Activated CD4-positive, CD25-positive, alpha-beta regulatory T cell treated with anti-CD3 and anti-CD28 coated beads, Interleukin-2, amount 50 U/mL, for 24 hours (primary cell): ENCODE measurements at regions not wholly inside any gene's neighbourhood (a gene's known extent, or its start where the extent isn't known, plus 50 kb on each side); places are given as distances from the start of the nearest gene placed in this dataset.
A peak's percentile ranks its signal among the peaks of the same experiment; 100 is the strongest.

Experiments used
- ATAC-seq, 2 donors: fragments of 150-1000 bp; cut with Tn5 transposase; one replicate each; pipeline ENCODE4 v1.10.0; 2021; ENCODE audit warnings: mild to moderate bottlenecking in 1 of 2, moderate library complexity in 1 of 2

GRCh38 chr14:22088614-22089342, 415.2 kb upstream of the OR4E1 start:
- ATAC-seq, result no peak

DNA sequence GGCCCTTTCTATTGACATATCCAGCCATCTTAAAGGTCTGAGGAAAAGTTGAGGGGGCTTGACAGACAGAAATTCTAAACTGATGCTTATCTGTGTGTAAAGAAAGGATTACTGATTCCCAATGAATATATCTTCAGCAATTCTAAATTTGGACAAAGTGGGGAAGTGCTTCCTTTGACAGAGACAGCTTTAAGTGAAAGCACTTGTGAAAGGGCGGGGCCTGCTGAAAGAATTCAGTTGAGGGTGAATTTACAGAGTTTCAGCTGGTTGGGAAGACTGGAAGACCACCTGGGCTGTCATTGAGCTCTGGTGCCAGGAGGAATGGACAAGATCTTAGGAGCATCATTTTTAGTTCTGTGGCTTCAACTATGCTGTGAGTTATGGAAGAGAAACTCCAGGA, 412.5 kb upstream of the OR4E1 start:
- ATAC-seq, result no peak

DNA sequence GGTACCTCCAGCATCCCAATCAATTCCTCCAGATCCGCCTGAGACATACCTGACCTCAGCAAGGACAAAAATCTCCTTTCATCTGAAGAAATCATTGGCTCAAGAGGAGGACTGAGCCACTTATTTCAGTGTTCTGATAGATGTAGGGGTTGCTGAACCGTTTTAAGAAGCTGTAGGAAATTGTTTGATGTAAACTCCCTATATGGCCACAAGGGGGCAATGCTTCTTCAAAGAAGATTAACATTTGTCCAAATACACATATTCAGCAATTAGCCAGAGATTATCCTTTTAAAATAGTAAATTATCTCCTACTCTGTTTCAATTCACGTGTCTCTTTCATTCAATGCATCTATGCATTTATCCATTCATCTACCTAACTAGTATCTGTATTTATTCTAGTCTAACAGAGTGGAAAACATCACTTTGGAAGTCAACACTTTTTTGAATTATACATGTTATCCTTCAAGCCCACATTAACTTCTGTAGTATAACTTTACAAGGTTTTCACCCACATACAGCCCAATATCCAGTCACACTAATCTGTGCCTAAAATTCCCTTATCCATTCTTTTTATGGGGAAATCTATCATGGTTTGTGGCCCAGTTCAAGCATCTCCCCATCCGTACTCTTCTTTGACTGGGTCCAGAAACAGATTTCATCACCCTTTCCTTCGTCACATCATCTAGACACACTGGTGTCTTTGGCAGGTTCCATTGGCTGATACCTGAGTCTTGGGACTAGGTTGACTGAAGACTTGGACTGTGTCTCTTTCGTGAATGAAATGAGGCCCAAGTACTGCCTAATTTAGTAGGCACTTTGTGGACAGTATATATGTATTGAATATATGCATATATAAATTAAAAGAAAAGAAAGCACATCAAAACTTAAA, 411.0 kb upstream of the OR4E1 start:
- ATAC-seq, result peak in 1 of 2 donors; percentile 27

DNA sequence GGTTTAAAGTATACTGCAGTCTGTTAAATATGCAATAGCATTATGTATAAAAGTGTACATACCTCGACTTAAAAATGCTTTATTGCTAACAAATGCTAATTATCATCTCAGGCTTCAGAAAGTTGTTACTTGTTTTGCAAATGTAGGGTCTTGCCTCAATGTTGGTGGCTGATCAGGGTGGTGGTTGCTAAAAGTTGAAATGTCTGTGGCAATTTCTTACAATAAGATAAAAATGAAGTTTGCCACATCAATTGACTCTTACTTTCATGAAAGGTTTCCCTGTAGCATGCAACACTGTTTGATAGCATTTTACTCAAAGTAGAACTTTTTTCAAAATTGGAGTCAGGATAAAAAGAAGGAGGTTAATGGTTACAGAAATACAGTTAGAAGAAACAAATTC, 407.7 kb upstream of the OR4E1 start:
- no peak for ATAC-seq

DNA sequence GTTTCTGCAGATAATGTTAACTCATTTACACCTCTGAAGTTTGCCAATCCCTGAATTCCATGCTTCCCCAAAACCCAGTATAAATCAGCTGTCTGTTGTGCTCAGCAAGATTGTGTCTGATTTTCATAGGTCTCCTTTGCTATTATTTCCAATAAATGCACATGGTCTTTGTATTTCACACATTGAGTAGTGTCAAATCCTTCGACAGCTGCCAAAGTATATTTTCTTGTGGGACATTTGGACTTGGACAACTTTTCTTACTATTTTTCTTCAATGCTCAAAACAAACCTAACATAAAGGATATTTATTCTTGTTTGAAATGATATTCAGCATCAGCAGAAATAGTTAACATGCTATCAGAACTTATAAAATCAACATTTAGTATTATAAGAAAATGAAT, 406.1 kb upstream of the OR4E1 start:
- no peak for ATAC-seq

- no peak for ATAC-seq
These were observed 400.2 kb upstream of the OR4E1 start for GRCh38 chr14:22073801-22074200.

GRCh38 chr14:22071006-22071405, 397.4 kb upstream of the OR4E1 start:
- peak; percentile 62 to 68 for ATAC-seq

GRCh38 chr14:22070119-22070982, 396.7 kb upstream of the OR4E1 start:
- ATAC-seq, result peak; percentile 86 to 87

GRCh38 chr14:22065347-22065746, 391.7 kb upstream of the OR4E1 start:
- ATAC-seq, result no peak

- no peak for ATAC-seq
These were observed 385.6 kb upstream of the OR4E1 start for GRCh38 chr14:22059201-22059600.

GRCh38 chr14:22052795-22053194, 379.2 kb upstream of the OR4E1 start:
- ATAC-seq, result peak; percentile 88 to 89

GRCh38 chr14:22047115-22047514, 373.5 kb upstream of the OR4E1 start:
- peak; percentile 80 to 85 for ATAC-seq

GRCh38 chr14:22046063-22046462, 372.4 kb upstream of the OR4E1 start:
- no peak for ATAC-seq

DNA sequence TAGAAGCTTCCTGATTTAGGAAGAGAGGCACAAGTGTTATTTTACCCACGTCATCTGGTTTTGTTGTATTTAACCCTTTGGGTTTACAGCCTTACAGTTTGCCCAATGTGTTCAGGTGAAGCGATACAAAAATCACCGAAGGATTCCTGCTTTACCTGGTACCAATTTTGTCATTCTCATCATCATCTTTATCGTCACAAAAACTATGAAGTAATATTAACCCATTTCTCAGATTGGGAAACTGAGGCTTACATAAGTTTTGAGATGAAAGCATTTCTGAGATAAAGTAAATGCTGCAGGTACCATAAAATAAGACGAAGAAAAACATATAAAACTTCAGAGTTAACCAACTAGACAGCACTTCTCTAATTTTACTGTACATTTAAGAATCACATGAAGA, 370.6 kb upstream of the OR4E1 start:
- no peak for ATAC-seq

- ATAC-seq, result no peak
These were observed 367.1 kb upstream of the OR4E1 start for GRCh38 chr14:22040781-22041125.

GRCh38 chr14:22039938-22040780, 366.5 kb upstream of the OR4E1 start:
- peak; percentile 67 to 81 for ATAC-seq

DNA sequence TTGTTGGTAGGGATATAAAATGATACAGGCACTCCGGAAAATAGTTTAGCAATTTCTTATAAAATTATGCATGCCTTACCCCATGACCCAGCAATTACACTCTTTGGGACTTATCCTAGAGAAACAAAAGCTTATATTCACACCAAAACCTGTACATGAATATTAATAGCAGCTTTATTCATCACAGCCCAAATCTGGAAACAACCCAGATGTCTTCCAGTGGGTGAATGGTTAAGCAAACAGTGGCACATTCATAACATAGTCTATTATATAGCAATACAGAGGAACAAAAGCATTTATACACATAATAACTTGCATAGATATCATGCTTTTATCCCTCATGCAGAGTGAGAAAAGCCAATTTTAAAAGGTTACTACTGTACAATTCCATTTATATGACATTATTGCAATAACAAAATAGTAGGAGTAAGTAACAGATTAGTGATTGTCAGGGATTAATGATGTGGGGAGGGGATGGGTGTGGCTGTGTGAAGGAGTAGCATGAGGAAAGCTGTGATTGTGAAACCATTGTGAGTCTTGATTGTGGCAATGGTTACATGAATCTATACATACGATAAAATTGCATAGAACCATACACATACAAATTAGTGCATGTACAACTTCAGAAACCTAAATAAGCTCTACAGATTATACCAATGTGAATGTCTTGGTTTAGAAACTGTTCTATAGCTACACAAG, 363.1 kb upstream of the OR4E1 start:
- ATAC-seq, result no peak

DNA sequence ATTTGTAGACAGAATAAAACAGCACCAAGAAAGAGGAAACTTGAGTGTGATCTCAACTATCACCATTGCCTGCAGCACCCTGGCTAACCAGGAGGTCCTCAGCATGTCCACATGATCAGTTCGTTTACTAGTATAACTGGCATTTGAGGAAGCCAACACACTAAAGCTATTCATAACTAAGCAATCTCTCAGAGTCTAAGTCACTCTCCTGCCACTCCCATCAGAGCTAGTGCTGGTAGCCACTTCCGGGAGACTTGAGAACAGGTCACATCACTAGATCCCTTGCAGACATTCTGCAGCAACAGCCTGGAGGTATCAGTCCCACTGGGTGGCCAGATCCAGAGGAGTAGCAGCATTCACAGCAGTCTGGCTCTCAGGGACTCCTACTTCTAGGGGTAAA, 352.9 kb upstream of the OR4E1 start:
- ATAC-seq, result no peak

DNA sequence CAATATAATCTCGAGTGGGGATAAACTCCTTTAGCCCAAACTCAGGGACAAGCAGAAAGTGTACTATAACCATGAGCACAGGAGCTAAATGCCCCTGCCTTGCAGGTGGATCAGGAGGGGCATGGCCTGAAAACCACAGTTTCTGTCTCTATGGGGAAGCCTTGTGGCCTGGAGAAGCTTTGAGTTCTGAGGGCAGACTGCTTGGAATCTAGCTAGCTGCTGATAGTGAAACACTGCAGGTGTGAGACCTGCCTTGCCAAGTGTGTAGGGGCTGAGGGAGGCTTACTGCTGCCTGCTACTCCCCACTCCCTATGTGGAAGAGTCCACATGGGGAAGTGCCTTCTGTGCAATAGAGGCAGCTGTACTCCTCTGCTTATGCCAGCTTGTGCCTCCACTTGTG, 352.3 kb upstream of the OR4E1 start:
- ATAC-seq, result no peak

DNA sequence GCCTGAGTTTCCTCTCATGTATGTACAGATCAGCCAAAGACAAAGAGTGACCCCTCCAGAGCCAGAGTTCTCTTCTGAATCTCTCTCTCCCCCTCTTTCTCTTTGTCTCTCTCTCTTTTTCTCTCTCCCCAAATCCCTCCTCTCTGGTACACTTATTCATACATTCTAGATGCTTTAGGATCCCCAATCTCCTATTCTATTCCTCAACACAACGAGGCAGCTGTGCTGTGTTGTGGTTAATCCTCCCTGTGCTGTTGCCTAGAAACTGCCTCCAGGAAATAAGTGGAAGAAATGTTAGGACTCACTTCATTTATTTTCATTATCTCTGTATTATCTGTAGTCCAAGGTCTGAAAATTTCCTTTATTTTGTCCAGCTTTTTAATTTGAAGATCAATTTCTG, 350.5 kb upstream of the OR4E1 start:
- no peak for ATAC-seq

DNA sequence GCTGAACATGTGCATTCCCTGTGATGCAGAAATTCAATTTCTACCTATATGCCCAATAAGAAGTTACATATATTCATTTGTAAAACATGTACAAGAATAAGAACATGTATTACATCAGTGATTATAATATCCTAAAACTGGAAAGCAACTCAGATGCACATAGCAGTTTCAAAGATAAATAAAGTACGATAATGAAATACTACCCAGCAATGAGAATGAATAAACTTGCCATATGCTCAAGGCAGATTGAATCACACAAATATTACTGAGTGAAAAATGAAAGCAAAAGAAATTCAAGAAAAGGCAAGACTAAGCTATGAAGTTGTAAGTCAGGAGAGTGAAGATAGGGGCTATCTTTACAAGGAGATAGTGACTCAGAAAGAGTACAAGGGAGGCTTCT, 345.3 kb upstream of the OR4E1 start:
- peak in 1 of 2 donors; percentile 17 for ATAC-seq

DNA sequence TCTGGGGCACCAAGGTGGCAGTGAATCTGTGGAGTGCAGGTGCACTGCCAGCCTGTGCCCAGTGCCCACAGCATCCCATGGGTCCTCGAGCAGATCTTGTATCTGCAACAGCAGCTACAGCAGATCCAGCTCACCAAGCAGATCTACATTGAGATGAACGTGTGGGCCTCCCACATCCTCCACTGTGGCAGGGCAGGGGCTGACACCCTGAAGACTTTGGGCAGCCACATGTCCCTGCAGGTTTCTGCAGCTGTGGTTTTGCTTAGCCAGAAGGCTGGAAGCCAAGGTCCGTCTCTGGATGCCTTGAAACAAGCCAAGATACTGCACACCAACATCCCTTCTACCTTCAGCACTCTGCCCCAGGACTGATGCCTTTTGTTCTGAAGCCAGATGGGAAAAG, 338.8 kb upstream of the OR4E1 start:
- no peak for ATAC-seq
